NT2/D1 (cell line): ENCODE measurements at regions not wholly inside any gene's neighbourhood (a gene's known extent, or its start where the extent isn't known, plus 50 kb on each side); places are given as distances from the start of the nearest gene placed in this dataset.

Experiments
- SUZ12 ChIP-seq: IDR thresholded peaks from 2 replicates; pipeline ENCODE4 v1.6.1; 2011; ENCODE audit not compliant: insufficient read length, insufficient read depth; ENCODE audit errors: extremely low read depth
- YY1 ChIP-seq: IDR thresholded peaks from 2 replicates; pipeline ENCODE4 v1.6.1; 2011; ENCODE audit not compliant: insufficient read length, insufficient read depth
- ZNF274 ChIP-seq: IDR thresholded peaks from 2 replicates; pipeline ENCODE4 v1.6.1; 2011; ENCODE audit warnings: mild to moderate bottlenecking, low read depth, low read length

- TF ChIP-seq ZNF274, result no peak
- no peak for TF ChIP-seq SUZ12
- no peak for TF ChIP-seq YY1
Observed at GRCh38 chrX:45683914-45684313, 483.2 kb upstream of the DIPK2B start.
